Activated CD4-positive, alpha-beta T cell treated with anti-CD3 and anti-CD28 coated beads, Interleukin-2, Interleukin-6, amounts not matched to agents 100 ng/mL and 50 ng/mL, durations not matched to agents 16 hours and 8 hours (primary cell): ENCODE measurements at regions not wholly inside any gene's neighbourhood (a gene's known extent, or its start where the extent isn't known, plus 50 kb on each side); places are given as distances from the start of the nearest gene placed in this dataset.

Source experiments
- DNase-seq: peaks from one replicate; pipeline ENCODE4 v3.0.0-alpha.2; 2020

- no peak for DNase-seq
Observed at GRCh38 chr11:96620464-96621044, 230.7 kb downstream of the JRKL start.

GRCh38 chr11:96621161-96621560 lies 231.3 kb downstream of the JRKL start:
- no peak for DNase-seq

GRCh38 chr11:96622026-96622634 lies 232.3 kb downstream of the JRKL start:
- DNase-seq, result no peak

GRCh38 chr11:96624126-96624525 lies 234.3 kb downstream of the JRKL start:
- no peak for DNase-seq

- DNase-seq, result no peak
Observed at GRCh38 chr11:96627376-96627775, 237.6 kb downstream of the JRKL start.

GRCh38 chr11:96635655-96636054 lies 245.8 kb downstream of the JRKL start:
- no peak for DNase-seq

- no peak for DNase-seq
Observed at GRCh38 chr11:96641261-96641660, 251.4 kb downstream of the JRKL start.

- no peak for DNase-seq
Observed at GRCh38 chr11:96642583-96642982, 252.8 kb downstream of the JRKL start.

- no peak for DNase-seq
Observed at GRCh38 chr11:96643173-96643572, 253.4 kb downstream of the JRKL start.

- DNase-seq, result no peak
Observed at GRCh38 chr11:96647621-96648020, 257.8 kb downstream of the JRKL start.

- no peak for DNase-seq
Observed at GRCh38 chr11:96648991-96649390, 259.2 kb downstream of the JRKL start.

- DNase-seq, result no peak
Observed at GRCh38 chr11:96652516-96652915, 262.7 kb downstream of the JRKL start.

GRCh38 chr11:96655474-96655873 lies 265.7 kb downstream of the JRKL start:
- DNase-seq, result no peak

GRCh38 chr11:96658436-96658835 lies 268.6 kb downstream of the JRKL start:
- DNase-seq, result no peak

GRCh38 chr11:96664110-96664509 lies 274.3 kb downstream of the JRKL start:
- no peak for DNase-seq

- DNase-seq, result no peak
Observed at GRCh38 chr11:96680211-96681018, 290.6 kb downstream of the JRKL start.

GRCh38 chr11:96681019-96681716 lies 291.4 kb downstream of the JRKL start:
- DNase-seq, result no peak

GRCh38 chr11:96694338-96694737 lies 304.5 kb downstream of the JRKL start:
- DNase-seq, result no peak

- DNase-seq, result no peak
Observed at GRCh38 chr11:96696731-96697130, 306.9 kb downstream of the JRKL start.

GRCh38 chr11:96697466-96697865 lies 307.7 kb downstream of the JRKL start:
- DNase-seq, result no peak

- DNase-seq, result no peak
Observed at GRCh38 chr11:96704847-96705246, 315.0 kb downstream of the JRKL start.

- no peak for DNase-seq
Observed at GRCh38 chr11:96706761-96707160, 316.9 kb downstream of the JRKL start.

- no peak for DNase-seq
Observed at GRCh38 chr11:96707273-96707672, 317.5 kb downstream of the JRKL start.
